HuH-7 (cell line): ENCODE measurements at regions not wholly inside any gene's neighbourhood (a gene's known extent, or its start where the extent isn't known, plus 50 kb on each side); places are given as distances from the start of the nearest gene placed in this dataset.

Source experiments
- DNase-seq: peaks from one replicate; pipeline ENCODE4 v3.0.0; 2011; ENCODE audit warnings: low spot score

- no peak for DNase-seq
Observed at GRCh38 chr12:68449196-68449595, 117.0 kb upstream of the MDM1 start.

GRCh38 chr12:68450947-68451260, 118.7 kb upstream of the MDM1 start:
- no peak for DNase-seq

- DNase-seq: no peak
Observed at GRCh38 chr12:68451261-68452077, 119.3 kb upstream of the MDM1 start.

- DNase-seq: no peak
Observed at GRCh38 chr12:68452078-68452715, 120.0 kb upstream of the MDM1 start.

GRCh38 chr12:68453278-68453677, 121.1 kb upstream of the MDM1 start:
- DNase-seq: no peak

- no peak for DNase-seq
Observed at GRCh38 chr12:68453876-68454275, 121.7 kb upstream of the MDM1 start.

- no peak for DNase-seq
Observed at GRCh38 chr12:68454892-68455291, 122.7 kb upstream of the MDM1 start.

GRCh38 chr12:68455691-68456345, 123.7 kb upstream of the MDM1 start:
- DNase-seq: no peak

GRCh38 chr12:68458866-68459265, 126.7 kb upstream of the MDM1 start:
- no peak for DNase-seq

- no peak for DNase-seq
Observed at GRCh38 chr12:68460236-68460635, 128.1 kb upstream of the MDM1 start.

- no peak for DNase-seq
Observed at GRCh38 chr12:68461645-68462044, 129.5 kb upstream of the MDM1 start.

GRCh38 chr12:68462803-68463202, 130.6 kb upstream of the MDM1 start:
- no peak for DNase-seq

- no peak for DNase-seq
Observed at GRCh38 chr12:68465227-68465626, 133.1 kb upstream of the MDM1 start.

- DNase-seq: no peak
Observed at GRCh38 chr12:68467514-68467913, 135.4 kb upstream of the MDM1 start.

- no peak for DNase-seq
Observed at GRCh38 chr12:68468036-68468435, 135.9 kb upstream of the MDM1 start.

- no peak for DNase-seq
Observed at GRCh38 chr12:68469113-68469512, 137.0 kb upstream of the MDM1 start.

GRCh38 chr12:68470664-68471328, 138.6 kb upstream of the MDM1 start:
- DNase-seq: no peak

- no peak for DNase-seq
Observed at GRCh38 chr12:68474467-68475204, 136.1 kb upstream of the RAP1B start.

GRCh38 chr12:68476794-68477193, 133.9 kb upstream of the RAP1B start:
- no peak for DNase-seq

GRCh38 chr12:68477261-68477772, 133.4 kb upstream of the RAP1B start:
- no peak for DNase-seq

- DNase-seq: no peak
Observed at GRCh38 chr12:68477906-68478305, 132.8 kb upstream of the RAP1B start.
